ENCODE measurements at regions not wholly inside any gene's neighbourhood (a gene's known extent, or its start where the extent isn't known, plus 50 kb on each side); places are given as distances from the start of the nearest gene placed in this dataset.

DNA sequence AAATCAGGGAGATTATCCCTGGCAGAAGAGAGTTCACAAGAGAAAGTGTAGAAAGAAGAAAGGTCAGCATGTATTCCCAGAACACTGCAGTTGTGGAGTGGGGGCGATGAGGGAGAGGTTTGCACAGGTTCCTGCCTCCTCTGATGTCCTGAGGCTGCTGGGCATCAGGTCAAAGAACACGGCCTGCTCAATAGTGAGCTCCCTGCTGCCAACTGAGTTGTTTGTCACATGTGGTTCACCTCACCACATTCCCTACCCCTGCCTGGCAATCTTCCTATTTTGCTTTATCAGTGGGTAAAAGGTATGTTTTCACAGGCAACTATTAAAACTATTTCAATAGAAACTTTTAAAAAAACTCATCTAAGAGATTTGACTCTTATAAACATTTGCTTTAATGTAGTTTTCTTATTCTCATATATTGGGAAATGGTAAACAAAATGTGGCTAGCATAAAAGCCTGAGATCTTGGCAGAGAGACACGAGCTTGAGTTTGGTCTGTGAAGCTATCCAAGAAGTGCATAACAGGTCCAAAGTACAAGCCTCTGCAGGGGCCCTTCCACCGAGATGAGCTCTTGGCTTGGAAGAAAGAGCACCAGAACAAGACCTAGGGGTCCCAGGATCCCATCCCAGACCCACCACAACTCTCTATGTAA, 123.9 kb upstream of the SRD5A2 start:
- no peak for TF ChIP-seq EED (IDR thresholded peaks at IDR 0.05; ENCODE audit: low read depth)
- TF ChIP-seq, protein P1, sequence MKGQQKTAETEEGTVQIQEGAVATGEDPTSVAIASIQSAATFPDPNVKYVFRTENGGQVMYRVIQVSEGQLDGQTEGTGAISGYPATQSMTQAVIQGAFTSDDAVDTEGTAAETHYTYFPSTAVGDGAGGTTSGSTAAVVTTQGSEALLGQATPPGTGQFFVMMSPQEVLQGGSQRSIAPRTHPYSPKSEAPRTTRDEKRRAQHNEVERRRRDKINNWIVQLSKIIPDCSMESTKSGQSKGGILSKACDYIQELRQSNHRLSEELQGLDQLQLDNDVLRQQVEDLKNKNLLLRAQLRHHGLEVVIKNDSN (IDR thresholded peaks at IDR 0.05; ENCODE audit: borderline replicate concordance, extremely low read length, insufficient read depth, low read depth, low read length) = no peak
- no peak for TF ChIP-seq CHD1 (IDR thresholded peaks at IDR 0.05; ENCODE audit: low read depth, low read length)
- TF ChIP-seq, protein P2, sequence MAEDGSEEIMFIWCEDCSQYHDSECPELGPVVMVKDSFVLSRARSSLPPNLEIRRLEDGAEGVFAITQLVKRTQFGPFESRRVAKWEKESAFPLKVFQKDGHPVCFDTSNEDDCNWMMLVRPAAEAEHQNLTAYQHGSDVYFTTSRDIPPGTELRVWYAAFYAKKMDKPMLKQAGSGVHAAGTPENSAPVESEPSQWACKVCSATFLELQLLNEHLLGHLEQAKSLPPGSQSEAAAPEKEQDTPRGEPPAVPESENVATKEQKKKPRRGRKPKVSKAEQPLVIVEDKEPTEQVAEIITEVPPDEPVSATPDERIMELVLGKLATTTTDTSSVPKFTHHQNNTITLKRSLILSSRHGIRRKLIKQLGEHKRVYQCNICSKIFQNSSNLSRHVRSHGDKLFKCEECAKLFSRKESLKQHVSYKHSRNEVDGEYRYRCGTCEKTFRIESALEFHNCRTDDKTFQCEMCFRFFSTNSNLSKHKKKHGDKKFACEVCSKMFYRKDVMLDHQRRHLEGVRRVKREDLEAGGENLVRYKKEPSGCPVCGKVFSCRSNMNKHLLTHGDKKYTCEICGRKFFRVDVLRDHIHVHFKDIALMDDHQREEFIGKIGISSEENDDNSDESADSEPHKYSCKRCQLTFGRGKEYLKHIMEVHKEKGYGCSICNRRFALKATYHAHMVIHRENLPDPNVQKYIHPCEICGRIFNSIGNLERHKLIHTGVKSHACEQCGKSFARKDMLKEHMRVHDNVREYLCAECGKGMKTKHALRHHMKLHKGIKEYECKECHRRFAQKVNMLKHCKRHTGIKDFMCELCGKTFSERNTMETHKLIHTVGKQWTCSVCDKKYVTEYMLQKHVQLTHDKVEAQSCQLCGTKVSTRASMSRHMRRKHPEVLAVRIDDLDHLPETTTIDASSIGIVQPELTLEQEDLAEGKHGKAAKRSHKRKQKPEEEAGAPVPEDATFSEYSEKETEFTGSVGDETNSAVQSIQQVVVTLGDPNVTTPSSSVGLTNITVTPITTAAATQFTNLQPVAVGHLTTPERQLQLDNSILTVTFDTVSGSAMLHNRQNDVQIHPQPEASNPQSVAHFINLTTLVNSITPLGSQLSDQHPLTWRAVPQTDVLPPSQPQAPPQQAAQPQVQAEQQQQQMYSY (CRISPR knock-in tag; IDR thresholded peaks at IDR 0.05) = no peak
- TF ChIP-seq POLR2AphosphoS5 (IDR thresholded peaks at IDR 0.05; ENCODE audit: low read length) = no peak
- TF ChIP-seq, protein P3, sequence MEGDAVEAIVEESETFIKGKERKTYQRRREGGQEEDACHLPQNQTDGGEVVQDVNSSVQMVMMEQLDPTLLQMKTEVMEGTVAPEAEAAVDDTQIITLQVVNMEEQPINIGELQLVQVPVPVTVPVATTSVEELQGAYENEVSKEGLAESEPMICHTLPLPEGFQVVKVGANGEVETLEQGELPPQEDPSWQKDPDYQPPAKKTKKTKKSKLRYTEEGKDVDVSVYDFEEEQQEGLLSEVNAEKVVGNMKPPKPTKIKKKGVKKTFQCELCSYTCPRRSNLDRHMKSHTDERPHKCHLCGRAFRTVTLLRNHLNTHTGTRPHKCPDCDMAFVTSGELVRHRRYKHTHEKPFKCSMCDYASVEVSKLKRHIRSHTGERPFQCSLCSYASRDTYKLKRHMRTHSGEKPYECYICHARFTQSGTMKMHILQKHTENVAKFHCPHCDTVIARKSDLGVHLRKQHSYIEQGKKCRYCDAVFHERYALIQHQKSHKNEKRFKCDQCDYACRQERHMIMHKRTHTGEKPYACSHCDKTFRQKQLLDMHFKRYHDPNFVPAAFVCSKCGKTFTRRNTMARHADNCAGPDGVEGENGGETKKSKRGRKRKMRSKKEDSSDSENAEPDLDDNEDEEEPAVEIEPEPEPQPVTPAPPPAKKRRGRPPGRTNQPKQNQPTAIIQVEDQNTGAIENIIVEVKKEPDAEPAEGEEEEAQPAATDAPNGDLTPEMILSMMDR (IDR thresholded peaks at IDR 0.05 in 2 of 3, conservative IDR thresholded peaks at IDR 0.05 in 1 of 3; ENCODE audit: control insufficient read depth in 2 of 3, extremely low read depth in 1 of 3, insufficient read depth in 1 of 3, low read depth in 3 of 3, low read length in 3 of 3) = no peak
- no peak for TF ChIP-seq HCFC1 (IDR thresholded peaks at IDR 0.05; ENCODE audit: low read length)
- TF ChIP-seq BHLHE40 (IDR thresholded peaks at IDR 0.05; ENCODE audit: borderline replicate concordance in 1 of 2, low read depth in 2 of 2, low read length in 1 of 2) = no peak
- TF ChIP-seq, protein P4, sequence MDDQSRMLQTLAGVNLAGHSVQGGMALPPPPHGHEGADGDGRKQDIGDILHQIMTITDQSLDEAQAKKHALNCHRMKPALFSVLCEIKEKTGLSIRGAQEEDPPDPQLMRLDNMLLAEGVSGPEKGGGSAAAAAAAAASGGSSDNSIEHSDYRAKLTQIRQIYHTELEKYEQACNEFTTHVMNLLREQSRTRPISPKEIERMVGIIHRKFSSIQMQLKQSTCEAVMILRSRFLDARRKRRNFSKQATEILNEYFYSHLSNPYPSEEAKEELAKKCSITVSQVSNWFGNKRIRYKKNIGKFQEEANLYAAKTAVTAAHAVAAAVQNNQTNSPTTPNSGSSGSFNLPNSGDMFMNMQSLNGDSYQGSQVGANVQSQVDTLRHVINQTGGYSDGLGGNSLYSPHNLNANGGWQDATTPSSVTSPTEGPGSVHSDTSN (IDR thresholded peaks at IDR 0.05; ENCODE audit: insufficient replicate concordance, low read depth, low read length) = no peak
- TF ChIP-seq NR2C1 (IDR thresholded peaks at IDR 0.05) = no peak
- TF ChIP-seq STAT3 (IDR thresholded peaks at IDR 0.05; ENCODE audit: low read depth, low read length) = no peak
- no peak for TF ChIP-seq SIN3A (IDR thresholded peaks at IDR 0.05; ENCODE audit: low read depth, low read length)
- no peak for TF ChIP-seq TCF12 (IDR thresholded peaks at IDR 0.05; ENCODE audit: low read depth, low read length)
- no peak for TF ChIP-seq ZBED1 (IDR thresholded peaks at IDR 0.05; ENCODE audit: borderline replicate concordance)

Data from GM12878 (cell line).